Panc1 (cell line): ENCODE measurements at regions not wholly inside any gene's neighbourhood (a gene's known extent, or its start where the extent isn't known, plus 50 kb on each side); places are given as distances from the start of the nearest gene placed in this dataset.

Experiments
- CTCF ChIP-seq: fragments of 450-650 bp; IDR thresholded peaks from 2 replicates; pipeline ENCODE4 v1.5.1; 2017; ENCODE audit warnings: mild to moderate bottlenecking
- POLR2AphosphoS5 ChIP-seq: IDR thresholded peaks from 2 replicates; pipeline ENCODE4 v1.6.1; 2012; ENCODE audit warnings: mild to moderate bottlenecking, low read depth, low read length, moderate library complexity
- REST ChIP-seq, 2 experiments: IDR thresholded peaks; 2 replicates each; pipeline ENCODE4 v1.6.1; 2011 to 2012; ENCODE audit warnings: low read depth in 2 of 2, control low read depth in 1 of 2, low read length in 1 of 2, mild to moderate bottlenecking in 1 of 2, moderate library complexity in 1 of 2; ENCODE audit not compliant: insufficient read depth in 1 of 2

GRCh38 chr10:10527861-10528562 is 489.7 kb upstream of the CELF2 start:
- TF ChIP-seq CTCF (no peak), POLR2AphosphoS5 (no peak), REST (IDR thresholded peaks at IDR 0.05; ENCODE audit: insufficient read depth in 1 of 2, low read depth in 2 of 2, low read length in 1 of 2) (no peak)
